Activated CD8-positive, alpha-beta memory T cell treated with anti-CD3 and anti-CD28 coated beads, Interleukin-2, amount 10 ng/mL, durations not matched to agents 7 days and 5 days (primary cell): ENCODE measurements at regions not wholly inside any gene's neighbourhood (a gene's known extent, or its start where the extent isn't known, plus 50 kb on each side); places are given as distances from the start of the nearest gene placed in this dataset.

ENCODE experiments used
- ATAC-seq: fragments of 150-1000 bp; cut with Tn5 transposase; one replicate; pipeline ENCODE4 v1.10.0; 2021; ENCODE audit warnings: moderate library complexity
- CTCF ChIA-PET: fragments of 350-600 bp; sonication (Branson Sonifier 250); formaldehyde crosslinking; loops from one replicate; lab custom pipeline; 2021; ENCODE audit warnings: antibody characterized with exemption; lab: Charles Lee
- DNase-seq: peaks from one replicate; pipeline ENCODE4 v3.0.0-alpha.2; 2020
- H3K27ac Mint-ChIP-seq: one replicate; pipeline ENCODE4 v1.8.0; 2021; ENCODE audit warnings: mild to moderate bottlenecking, mixed read lengths
- H3K27me3 Mint-ChIP-seq: one replicate; pipeline ENCODE4 v1.8.0; 2021; ENCODE audit warnings: mixed read lengths
- H3K36me3 Mint-ChIP-seq: one replicate; pipeline ENCODE4 v1.8.0; 2021; ENCODE audit warnings: mild to moderate bottlenecking, mixed read lengths
- H3K4me1 Mint-ChIP-seq: one replicate; pipeline ENCODE4 v1.8.0; 2021; ENCODE audit warnings: mixed read lengths
- H3K4me3 Mint-ChIP-seq: one replicate; pipeline ENCODE4 v1.8.0; 2021; ENCODE audit warnings: mild to moderate bottlenecking, moderate library complexity, mixed read lengths
- H3K9me3 Mint-ChIP-seq: one replicate; pipeline ENCODE4 v1.8.0; 2022; ENCODE audit warnings: low read depth, mixed read lengths

GRCh38 chr5:2642684-2643345 is 108.7 kb downstream of the IRX2 start:
- Mint-ChIP-seq H3K27me3 (no peaks in the 10 kb centered on the region), H3K4me1 (no peaks in the 10 kb centered on the region), H3K9me3 (no peaks in the 10 kb centered on the region), H3K27ac (no peak overlapping the region), H3K36me3 (no peaks in the 10 kb centered on the region), H3K4me3 (no peak overlapping the region)
- ATAC-seq (no peak), DNase-seq (no peak)
- CTCF ChIA-PET = no interaction called here

- H3K27me3 Mint-ChIP-seq = no peaks in the 10 kb centered on the region
Observed at GRCh38 chr5:2640717-2641116, 110.8 kb downstream of the IRX2 start.

GRCh38 chr5:2639425-2639824 is 112.1 kb downstream of the IRX2 start:
- H3K36me3 Mint-ChIP-seq = no peaks in the 10 kb centered on the region
- no peak overlapping the region for H3K4me3 Mint-ChIP-seq
- DNase-seq (no peak), ATAC-seq (no peak)
- no peaks in the 10 kb centered on the region for H3K4me1 Mint-ChIP-seq
- CTCF ChIA-PET = no interaction called here
- H3K27ac Mint-ChIP-seq = no peak overlapping the region
- H3K9me3 Mint-ChIP-seq = no peaks in the 10 kb centered on the region
- H3K27me3 Mint-ChIP-seq = no peaks in the 10 kb centered on the region

More at GRCh38 chr5:2640717-2641116, 110.8 kb downstream of the IRX2 start:
- no peak for DNase-seq
- H3K4me3 Mint-ChIP-seq = no peak overlapping the region
- no peaks in the 10 kb centered on the region for H3K4me1 Mint-ChIP-seq
- no peak overlapping the region for H3K27ac Mint-ChIP-seq
- ATAC-seq = no peak
- CTCF ChIA-PET = no interaction called here
- H3K9me3 Mint-ChIP-seq = no peaks in the 10 kb centered on the region
- H3K36me3 Mint-ChIP-seq = no peaks in the 10 kb centered on the region

GRCh38 chr5:2634399-2635176 is 116.9 kb downstream of the IRX2 start:
- ATAC-seq (no peak), DNase-seq (no peak)
- no peaks in the 10 kb centered on the region for H3K36me3 Mint-ChIP-seq
- H3K4me1 Mint-ChIP-seq = no peaks in the 10 kb centered on the region
- H3K27me3 Mint-ChIP-seq = no peaks in the 10 kb centered on the region
- CTCF ChIA-PET = no interaction called here
- H3K27ac Mint-ChIP-seq = no peak overlapping the region
- no peaks in the 10 kb centered on the region for H3K9me3 Mint-ChIP-seq
- no peak overlapping the region for H3K4me3 Mint-ChIP-seq

GRCh38 chr5:2633992-2634391 is 117.5 kb downstream of the IRX2 start:
- H3K27me3 Mint-ChIP-seq = no peaks in the 10 kb centered on the region
- DNase-seq = no peak

GRCh38 chr5:2631758-2632157 is 119.7 kb downstream of the IRX2 start:
- H3K36me3 Mint-ChIP-seq = no peaks in the 10 kb centered on the region
- no peak overlapping the region for H3K4me3 Mint-ChIP-seq
- ATAC-seq = no peak
- CTCF ChIA-PET = no interaction called here
- H3K27me3 Mint-ChIP-seq = no peaks in the 10 kb centered on the region
- no peak overlapping the region for H3K27ac Mint-ChIP-seq
- DNase-seq = no peak
- no peaks in the 10 kb centered on the region for H3K4me1 Mint-ChIP-seq
- no peaks in the 10 kb centered on the region for H3K9me3 Mint-ChIP-seq

More at GRCh38 chr5:2633992-2634391, 117.5 kb downstream of the IRX2 start:
- Mint-ChIP-seq H3K9me3 (no peaks in the 10 kb centered on the region), H3K36me3 (no peaks in the 10 kb centered on the region), H3K27ac (no peak overlapping the region), H3K4me3 (no peak overlapping the region), H3K4me1 (no peaks in the 10 kb centered on the region)
- ATAC-seq = no peak
- CTCF ChIA-PET = no interaction called here

GRCh38 chr5:2629045-2629444 is 122.4 kb downstream of the IRX2 start:
- no peaks in the 10 kb centered on the region for H3K27me3 Mint-ChIP-seq
- H3K4me1 Mint-ChIP-seq = no peaks in the 10 kb centered on the region
- no peak for ATAC-seq
- DNase-seq = no peak
- no peak overlapping the region for H3K27ac Mint-ChIP-seq
- H3K36me3 Mint-ChIP-seq = no peaks in the 10 kb centered on the region
- H3K9me3 Mint-ChIP-seq = no peaks in the 10 kb centered on the region
- CTCF ChIA-PET = no interaction called here
- H3K4me3 Mint-ChIP-seq = no peak overlapping the region

GRCh38 chr5:2627867-2628266 is 123.6 kb downstream of the IRX2 start:
- Mint-ChIP-seq H3K4me3 (no peak overlapping the region), H3K27ac (no peak overlapping the region), H3K36me3 (no peaks in the 10 kb centered on the region), H3K27me3 (no peaks in the 10 kb centered on the region), H3K9me3 (no peaks in the 10 kb centered on the region), H3K4me1 (no peaks in the 10 kb centered on the region)
- no peak for DNase-seq
- CTCF ChIA-PET = no interaction called here
- no peak for ATAC-seq

GRCh38 chr5:2626572-2626971 is 124.9 kb downstream of the IRX2 start:
- no peak for DNase-seq
- Mint-ChIP-seq H3K27ac (no peak overlapping the region), H3K36me3 (no peaks in the 10 kb centered on the region), H3K27me3 (no peaks in the 10 kb centered on the region), H3K9me3 (no peaks in the 10 kb centered on the region), H3K4me1 (no peaks in the 10 kb centered on the region), H3K4me3 (no peak overlapping the region)
- no peak for ATAC-seq
- CTCF ChIA-PET = no interaction called here

GRCh38 chr5:2622866-2623265 is 128.6 kb downstream of the IRX2 start:
- CTCF ChIA-PET = no interaction called here
- ATAC-seq (no peak), DNase-seq (no peak)
- no peak overlapping the region for H3K27ac Mint-ChIP-seq
- no peaks in the 10 kb centered on the region for H3K36me3 Mint-ChIP-seq
- H3K4me1 Mint-ChIP-seq = no peaks in the 10 kb centered on the region
- no peaks in the 10 kb centered on the region for H3K27me3 Mint-ChIP-seq
- no peak overlapping the region for H3K4me3 Mint-ChIP-seq
- H3K9me3 Mint-ChIP-seq = no peaks in the 10 kb centered on the region

- no peak overlapping the region for H3K4me3 Mint-ChIP-seq
- CTCF ChIA-PET = no interaction called here
Observed at GRCh38 chr5:2621631-2622030, 129.8 kb downstream of the IRX2 start.

GRCh38 chr5:2619216-2619615 is 132.3 kb downstream of the IRX2 start:
- Mint-ChIP-seq H3K27me3 (no peaks in the 10 kb centered on the region), H3K9me3 (peaks cover 5% of the 10 kb centered on the region), H3K4me3 (no peak overlapping the region), H3K27ac (no peak overlapping the region), H3K36me3 (no peaks in the 10 kb centered on the region), H3K4me1 (no peaks in the 10 kb centered on the region)
- ATAC-seq (no peak), DNase-seq (no peak)
- CTCF ChIA-PET = no interaction called here

More at GRCh38 chr5:2621631-2622030, 129.8 kb downstream of the IRX2 start:
- ATAC-seq (no peak), DNase-seq (no peak)
- no peak overlapping the region for H3K27ac Mint-ChIP-seq
- no peaks in the 10 kb centered on the region for H3K36me3 Mint-ChIP-seq
- H3K9me3 Mint-ChIP-seq = no peaks in the 10 kb centered on the region
- no peaks in the 10 kb centered on the region for H3K4me1 Mint-ChIP-seq
- H3K27me3 Mint-ChIP-seq = no peaks in the 10 kb centered on the region

GRCh38 chr5:2617461-2617860 is 134.0 kb downstream of the IRX2 start:
- Mint-ChIP-seq H3K4me1 (no peaks in the 10 kb centered on the region), H3K4me3 (no peak overlapping the region), H3K36me3 (no peaks in the 10 kb centered on the region), H3K27ac (no peak overlapping the region), H3K27me3 (no peaks in the 10 kb centered on the region), H3K9me3 (peaks cover 7% of the 10 kb centered on the region)
- no peak for DNase-seq
- CTCF ChIA-PET = no interaction called here
- ATAC-seq = no peak

- no peak for ATAC-seq
- DNase-seq = no peak
- Mint-ChIP-seq H3K27ac (no peak overlapping the region), H3K9me3 (peaks cover 7% of the 10 kb centered on the region), H3K36me3 (no peaks in the 10 kb centered on the region), H3K27me3 (no peaks in the 10 kb centered on the region), H3K4me1 (no peaks in the 10 kb centered on the region), H3K4me3 (no peak overlapping the region)
- CTCF ChIA-PET = no interaction called here
Observed at GRCh38 chr5:2615917-2616316, 135.6 kb downstream of the IRX2 start.
